Hepatocyte (in vitro differentiated cells): ENCODE measurements at regions not wholly inside any gene's neighbourhood (a gene's known extent, or its start where the extent isn't known, plus 50 kb on each side); places are given as distances from the start of the nearest gene placed in this dataset.

Experiments
- DNase-seq: peaks from one replicate; pipeline ENCODE4 v3.0.0-alpha.2; 2016; ENCODE audit warnings: low spot score
- H2AFZ ChIP-seq: fragments of 200-600 bp; sonication (generic); 2 replicates; pipeline ENCODE4 v1.6.0; 2016; ENCODE audit warnings: antibody characterized with exemption, mild to moderate bottlenecking
- H3K27ac ChIP-seq: fragments of 200-600 bp; sonication (generic); 2 replicates; pipeline ENCODE4 v1.5.1; 2016; ENCODE audit warnings: mild to moderate bottlenecking
- H3K27me3 ChIP-seq: fragments of 200-600 bp; sonication (generic); 2 replicates; pipeline ENCODE4 v1.6.1; 2016
- H3K36me3 ChIP-seq: fragments of 200-600 bp; sonication (generic); replicated peaks from 2 replicates; pipeline ENCODE4 v1.5.1; 2016; ENCODE audit warnings: low read depth; ENCODE audit not compliant: insufficient read depth
- H3K4me1 ChIP-seq: fragments of 200-600 bp; sonication (generic); 2 replicates; pipeline ENCODE4 v1.5.1; 2016; ENCODE audit warnings: mild to moderate bottlenecking, moderate library complexity; ENCODE audit not compliant: insufficient read depth
- H3K4me2 ChIP-seq: fragments of 200-600 bp; sonication (generic); 2 replicates; pipeline ENCODE4 v1.6.0; 2016
- H3K4me3 ChIP-seq: fragments of 200-600 bp; sonication (generic); 2 replicates; pipeline ENCODE4 v1.5.1; 2016; ENCODE audit warnings: mild to moderate bottlenecking
- H3K79me2 ChIP-seq: fragments of 200-600 bp; sonication (generic); 2 replicates; pipeline ENCODE4 v1.6.0; 2017; ENCODE audit warnings: mild to moderate bottlenecking
- H3K9me2 ChIP-seq: fragments of 200-600 bp; sonication (generic); replicated peaks from 2 replicates; pipeline ENCODE4 v1.6.0; 2017; ENCODE audit warnings: mild to moderate bottlenecking; ENCODE audit not compliant: insufficient read depth
- H3K9me3 ChIP-seq: fragments of 200-600 bp; sonication (generic); 2 replicates; pipeline ENCODE4 v1.5.1; 2016; ENCODE audit warnings: low read depth, mild to moderate bottlenecking
- H4K20me1 ChIP-seq: fragments of 200-600 bp; sonication (generic); 2 replicates; pipeline ENCODE4 v1.6.0; 2016; ENCODE audit warnings: mild to moderate bottlenecking; ENCODE audit not compliant: insufficient read depth, poor library complexity, severe bottlenecking
- EZH2 ChIP-seq: fragments of 200-600 bp; sonication (generic); IDR thresholded peaks from 2 replicates; pipeline ENCODE4 v1.6.1; 2016; ENCODE audit warnings: antibody characterized with exemption, mild to moderate bottlenecking, borderline replicate concordance
- EZH2phosphoT487 ChIP-seq: fragments of 200-600 bp; sonication (generic); IDR thresholded peaks from one replicate; pipeline ENCODE4 v1.6.1; 2018; ENCODE audit warnings: antibody characterized with exemption, mild to moderate bottlenecking, low read depth, moderate library complexity; ENCODE audit not compliant: unreplicated experiment, severe bottlenecking
- WGBS: methylation state at CpG from one replicate; pipeline ENCODE4 v1.1.6; 2016; ENCODE audit warnings: low lambda C conversion rate; ENCODE audit errors: missing lambda C conversion rate; 5-methylcytosine and 5-hydroxymethylcytosine counted together
- TF ChIP-seq, protein P1 (sequence below): fragments of 200-600 bp; sonication (generic); IDR thresholded peaks from 2 replicates; pipeline ENCODE4 v1.5.1; 2016; ENCODE audit warnings: antibody characterized with exemption, mild to moderate bottlenecking; ENCODE audit not compliant: poor library complexity

DNA sequence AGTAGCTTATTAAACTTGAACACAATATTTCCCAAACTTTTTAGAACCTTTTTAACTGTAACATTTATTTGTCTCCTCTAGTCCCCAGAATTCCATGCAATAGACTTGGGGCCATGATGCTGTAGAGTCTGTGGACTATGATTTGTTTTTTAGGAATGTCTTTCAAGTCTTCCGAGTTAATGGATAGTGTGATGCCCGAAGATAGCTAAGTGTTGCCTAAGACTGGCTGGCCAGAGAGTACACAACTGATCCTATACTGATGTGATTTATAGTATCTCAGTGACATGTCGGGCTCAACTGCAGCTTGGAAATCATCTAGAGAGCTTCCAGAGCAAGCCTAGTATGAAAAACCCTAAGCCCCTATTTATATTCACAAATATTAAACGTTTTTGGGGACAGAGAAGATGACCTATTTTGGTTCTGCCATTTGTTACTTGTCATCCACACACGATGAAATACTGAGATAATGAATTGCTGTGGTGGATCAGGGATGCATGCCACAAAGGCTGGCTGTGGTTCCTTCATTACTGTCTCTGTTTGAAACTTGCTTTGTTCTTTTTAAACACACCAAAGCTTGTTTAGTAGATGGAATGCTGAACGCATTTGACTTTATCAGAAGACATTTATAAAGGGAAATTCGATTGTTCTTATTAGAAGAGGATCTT is 507.4 kb downstream of the TAFA4 start:
- Histone ChIP-seq H4K20me1 (no peaks in the 10 kb centered on the region), H3K27ac (peak overlapping the region; percentile 21), H3K9me3 (no peaks in the 10 kb centered on the region), H3K4me3 (no peak overlapping the region), H3K4me1 (peaks cover 7% of the 10 kb centered on the region), H3K36me3 (no peaks in the 10 kb centered on the region), H3K79me2 (no peaks in the 10 kb centered on the region), H3K9me2 (no peaks in the 10 kb centered on the region), H2AFZ (no peak overlapping the region), H3K27me3 (no peaks in the 10 kb centered on the region), H3K4me2 (no peak overlapping the region)
- 32% methylated on average over 7 of the region's 7 CpGs for WGBS
- DNase-seq = peak; percentile 23
- TF ChIP-seq, protein P1, sequence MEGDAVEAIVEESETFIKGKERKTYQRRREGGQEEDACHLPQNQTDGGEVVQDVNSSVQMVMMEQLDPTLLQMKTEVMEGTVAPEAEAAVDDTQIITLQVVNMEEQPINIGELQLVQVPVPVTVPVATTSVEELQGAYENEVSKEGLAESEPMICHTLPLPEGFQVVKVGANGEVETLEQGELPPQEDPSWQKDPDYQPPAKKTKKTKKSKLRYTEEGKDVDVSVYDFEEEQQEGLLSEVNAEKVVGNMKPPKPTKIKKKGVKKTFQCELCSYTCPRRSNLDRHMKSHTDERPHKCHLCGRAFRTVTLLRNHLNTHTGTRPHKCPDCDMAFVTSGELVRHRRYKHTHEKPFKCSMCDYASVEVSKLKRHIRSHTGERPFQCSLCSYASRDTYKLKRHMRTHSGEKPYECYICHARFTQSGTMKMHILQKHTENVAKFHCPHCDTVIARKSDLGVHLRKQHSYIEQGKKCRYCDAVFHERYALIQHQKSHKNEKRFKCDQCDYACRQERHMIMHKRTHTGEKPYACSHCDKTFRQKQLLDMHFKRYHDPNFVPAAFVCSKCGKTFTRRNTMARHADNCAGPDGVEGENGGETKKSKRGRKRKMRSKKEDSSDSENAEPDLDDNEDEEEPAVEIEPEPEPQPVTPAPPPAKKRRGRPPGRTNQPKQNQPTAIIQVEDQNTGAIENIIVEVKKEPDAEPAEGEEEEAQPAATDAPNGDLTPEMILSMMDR = no peak
- TF ChIP-seq EZH2phosphoT487 (no peak), EZH2 (no peak)

DNA sequence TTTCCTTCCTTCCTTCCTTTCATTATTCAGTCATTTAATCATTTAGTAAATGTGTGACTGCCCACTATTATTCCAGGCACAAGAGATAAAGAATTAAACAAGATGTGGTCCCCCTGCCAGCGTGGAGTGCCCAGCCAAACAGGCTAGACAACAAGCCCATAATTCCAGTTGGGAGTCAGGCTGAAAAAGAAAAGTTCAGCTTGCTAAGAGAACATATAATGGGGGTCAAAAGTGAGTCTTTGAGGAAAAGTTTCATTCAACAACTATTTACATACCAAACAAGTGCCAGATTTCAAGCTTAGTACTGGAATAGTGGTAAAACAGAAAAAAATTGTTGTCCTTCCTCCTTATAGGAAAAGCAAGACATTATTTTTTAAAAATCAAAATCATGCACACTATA is 523.7 kb downstream of the TAFA4 start:
- no peaks in the 10 kb centered on the region for H3K27me3 ChIP-seq
- no peaks in the 10 kb centered on the region for H3K9me2 ChIP-seq
- H4K20me1 ChIP-seq = no peaks in the 10 kb centered on the region
- DNase-seq = no peak
- TF ChIP-seq EZH2phosphoT487 (no peak), EZH2 (no peak)
- TF ChIP-seq, protein P1 = no peak
- WGBS = 77% methylated on average over 1 of the region's 1 CpG
- H3K4me1 ChIP-seq = no peaks in the 10 kb centered on the region
- no peak overlapping the region for H3K4me2 ChIP-seq
- H3K9me3 ChIP-seq = no peaks in the 10 kb centered on the region
- H2AFZ ChIP-seq = no peak overlapping the region
- H3K36me3 ChIP-seq = no peaks in the 10 kb centered on the region
- H3K79me2 ChIP-seq = no peaks in the 10 kb centered on the region
- H3K4me3 ChIP-seq = no peak overlapping the region
- H3K27ac ChIP-seq = no peak overlapping the region

DNA sequence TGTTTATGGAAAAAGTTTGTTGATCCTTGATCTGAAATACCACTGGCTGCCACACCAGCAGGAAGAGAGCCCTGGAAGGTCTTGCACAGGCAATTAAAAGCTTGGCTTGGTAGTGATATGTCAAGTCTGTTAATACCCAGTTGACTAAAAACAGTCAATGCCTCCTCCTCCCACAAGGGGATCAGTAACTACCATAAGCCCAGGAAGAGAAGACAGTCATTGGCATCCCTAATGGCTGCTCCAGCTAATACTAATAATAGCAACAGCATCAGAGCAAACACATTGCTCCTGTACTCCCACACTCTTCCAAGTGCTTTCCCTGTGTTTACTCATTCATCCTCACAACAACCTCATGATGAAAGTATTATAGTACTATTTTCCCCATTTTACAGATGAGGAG is 528.6 kb downstream of the TAFA4 start:
- DNase-seq = peak; percentile 12
- Histone ChIP-seq H3K9me3 (no peaks in the 10 kb centered on the region), H3K4me1 (no peaks in the 10 kb centered on the region), H3K27ac (no peak overlapping the region), H3K9me2 (no peaks in the 10 kb centered on the region), H3K79me2 (no peaks in the 10 kb centered on the region), H4K20me1 (no peaks in the 10 kb centered on the region), H3K4me2 (no peak overlapping the region), H3K36me3 (no peaks in the 10 kb centered on the region), H2AFZ (no peak overlapping the region), H3K27me3 (no peaks in the 10 kb centered on the region), H3K4me3 (no peak overlapping the region)
- no peak for TF ChIP-seq EZH2phosphoT487
- no peak for TF ChIP-seq EZH2
- TF ChIP-seq, protein P1 = no peak
